ENCODE measurements at regions not wholly inside any gene's neighbourhood (a gene's known extent, or its start where the extent isn't known, plus 50 kb on each side); places are given as distances from the start of the nearest gene placed in this dataset.

- DNase-seq (ENCODE audit: low read depth, low spot score), result no peak
- Histone ChIP-seq H3K4me3 (no peak overlapping the region), H3K36me3 (ENCODE audit: insufficient read depth, low read length) (no peaks in the 10 kb centered on the region), H3K9ac (ENCODE audit: insufficient read length) (no peak overlapping the region), H3K27ac (no peak overlapping the region), H3K9me3 (ENCODE audit: low read depth, low read length) (no peaks in the 10 kb centered on the region)
- TF ChIP-seq EZH2 (IDR thresholded peaks at IDR 0.05) (no peak), POLR2AphosphoS5 (IDR thresholded peaks at IDR 0.05; ENCODE audit: borderline replicate concordance, low read depth, low read length) (no peak), FOXP2 (optimal IDR thresholded peaks at IDR 0.05; ENCODE audit: control extremely low read depth, extremely low read length, insufficient read depth) (no peak)
Observed at GRCh38 chr11:19315511-19315910, 74.8 kb upstream of the E2F8 start.

DNA sequence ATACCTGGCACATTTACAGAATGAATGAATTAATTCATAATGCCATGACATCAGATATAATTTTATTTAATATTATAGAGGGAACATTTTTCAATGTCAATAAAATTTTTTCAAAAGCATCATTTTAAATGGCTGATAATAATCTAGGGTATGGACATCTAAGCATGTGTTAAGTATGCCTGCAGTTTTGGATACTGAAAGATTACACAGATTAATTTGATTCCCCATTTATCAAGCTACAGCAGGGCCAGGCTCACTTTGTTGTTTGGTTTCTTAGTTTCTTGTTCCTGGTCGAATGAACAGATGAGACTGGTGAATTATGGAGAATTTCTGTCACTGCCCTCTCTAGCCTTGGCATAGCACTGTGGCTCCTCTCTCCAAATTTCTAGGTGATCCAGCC is 72.4 kb upstream of the E2F8 start:
- Histone ChIP-seq H3K9me3 (ENCODE audit: low read depth, low read length) (no peaks in the 10 kb centered on the region), H3K9ac (ENCODE audit: insufficient read length) (no peak overlapping the region), H3K27ac (no peak overlapping the region), H3K36me3 (ENCODE audit: insufficient read depth, low read length) (no peaks in the 10 kb centered on the region), H3K4me3 (no peak overlapping the region)
- TF ChIP-seq FOXP2 (optimal IDR thresholded peaks at IDR 0.05; ENCODE audit: control extremely low read depth, extremely low read length, insufficient read depth), result no peak
- TF ChIP-seq POLR2AphosphoS5 (IDR thresholded peaks at IDR 0.05; ENCODE audit: borderline replicate concordance, low read depth, low read length), result no peak
- TF ChIP-seq EZH2 (IDR thresholded peaks at IDR 0.05), result no peak
- DNase-seq (ENCODE audit: low read depth, low spot score), result no peak

GRCh38 chr11:19311308-19312030 is 70.7 kb upstream of the E2F8 start:
- TF ChIP-seq EZH2 (IDR thresholded peaks at IDR 0.05) (no peak), POLR2AphosphoS5 (IDR thresholded peaks at IDR 0.05; ENCODE audit: borderline replicate concordance, low read depth, low read length) (no peak), FOXP2 (optimal IDR thresholded peaks at IDR 0.05; ENCODE audit: control extremely low read depth, extremely low read length, insufficient read depth) (no peak)
- H3K9me3 ChIP-seq (ENCODE audit: low read depth, low read length), result no peaks in the 10 kb centered on the region
- no peak overlapping the region for H3K9ac ChIP-seq (ENCODE audit: insufficient read length)
- DNase-seq (ENCODE audit: low read depth, low spot score), result no peak
- no peak overlapping the region for H3K27ac ChIP-seq
- no peak overlapping the region for H3K4me3 ChIP-seq
- no peaks in the 10 kb centered on the region for H3K36me3 ChIP-seq (ENCODE audit: insufficient read depth, low read length)

DNA sequence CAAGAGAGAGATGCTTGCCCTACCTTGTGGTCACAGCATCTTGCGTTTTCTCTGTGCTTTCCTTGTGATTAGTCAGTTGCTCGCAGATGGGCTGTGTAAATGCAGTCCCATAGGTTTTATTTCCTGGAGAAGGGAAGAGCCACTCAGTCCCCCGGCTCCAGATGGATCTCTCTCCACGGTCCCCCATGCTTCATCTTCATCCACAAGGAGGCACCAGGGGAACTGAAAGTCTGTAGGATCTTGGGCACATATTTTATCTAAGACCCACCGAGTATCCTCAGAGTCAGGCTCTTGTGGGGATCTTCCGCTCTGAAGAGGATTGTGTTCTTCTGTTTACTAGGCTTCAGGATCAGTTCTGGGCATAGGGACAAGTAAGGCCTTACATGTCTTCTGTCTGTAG is 66.8 kb upstream of the E2F8 start:
- no peak overlapping the region for H3K27ac ChIP-seq
- no peaks in the 10 kb centered on the region for H3K9me3 ChIP-seq (ENCODE audit: low read depth, low read length)
- no peak overlapping the region for H3K9ac ChIP-seq (ENCODE audit: insufficient read length)
- no peaks in the 10 kb centered on the region for H3K36me3 ChIP-seq (ENCODE audit: insufficient read depth, low read length)
- no peak overlapping the region for H3K4me3 ChIP-seq
- TF ChIP-seq EZH2 (IDR thresholded peaks at IDR 0.05) (no peak), FOXP2 (optimal IDR thresholded peaks at IDR 0.05; ENCODE audit: control extremely low read depth, extremely low read length, insufficient read depth) (no peak)
- DNase-seq (ENCODE audit: low read depth, low spot score), result no peak

GRCh38 chr11:19306179-19306944 is 65.6 kb upstream of the E2F8 start:
- Histone ChIP-seq H3K27ac (no peak overlapping the region), H3K36me3 (ENCODE audit: insufficient read depth, low read length) (no peaks in the 10 kb centered on the region), H3K4me3 (no peak overlapping the region), H3K9ac (ENCODE audit: insufficient read length) (no peak overlapping the region), H3K9me3 (ENCODE audit: low read depth, low read length) (no peaks in the 10 kb centered on the region)
- TF ChIP-seq FOXP2 (optimal IDR thresholded peaks at IDR 0.05; ENCODE audit: control extremely low read depth, extremely low read length, insufficient read depth), result no peak
- TF ChIP-seq EZH2 (IDR thresholded peaks at IDR 0.05), result no peak
- TF ChIP-seq POLR2AphosphoS5 (IDR thresholded peaks at IDR 0.05; ENCODE audit: borderline replicate concordance, low read depth, low read length), result no peak
- no peak for DNase-seq (ENCODE audit: low read depth, low spot score)

GRCh38 chr11:19301361-19301760 is 60.6 kb upstream of the E2F8 start:
- Histone ChIP-seq H3K9ac (ENCODE audit: insufficient read length) (no peak overlapping the region), H3K27ac (no peak overlapping the region), H3K4me3 (no peak overlapping the region), H3K9me3 (ENCODE audit: low read depth, low read length) (no peaks in the 10 kb centered on the region), H3K36me3 (ENCODE audit: insufficient read depth, low read length) (no peaks in the 10 kb centered on the region)
- TF ChIP-seq EZH2 (IDR thresholded peaks at IDR 0.05) (no peak), POLR2AphosphoS5 (IDR thresholded peaks at IDR 0.05; ENCODE audit: borderline replicate concordance, low read depth, low read length) (no peak), FOXP2 (optimal IDR thresholded peaks at IDR 0.05; ENCODE audit: control extremely low read depth, extremely low read length, insufficient read depth) (no peak)
- DNase-seq (ENCODE audit: low read depth, low spot score), result no peak

DNA sequence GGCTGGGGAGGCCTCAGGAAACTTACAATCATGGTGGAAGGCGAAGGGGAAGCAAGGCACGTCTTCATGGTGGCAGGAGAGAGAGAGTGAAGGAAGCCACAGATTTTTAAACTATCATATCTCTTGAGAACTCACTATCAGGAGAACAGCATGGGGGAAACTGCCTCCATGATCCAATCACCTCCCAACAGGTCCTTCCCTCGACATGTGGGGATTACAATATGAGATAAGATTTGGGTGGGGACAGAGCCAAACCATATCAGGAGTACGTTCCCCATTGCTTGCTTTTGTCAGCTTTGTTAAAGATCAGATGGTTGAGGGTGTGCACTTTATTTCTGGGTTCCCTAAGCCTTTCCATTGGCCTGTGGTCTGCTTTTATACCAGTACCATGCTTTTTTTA is 53.7 kb upstream of the E2F8 start:
- no peaks in the 10 kb centered on the region for H3K36me3 ChIP-seq (ENCODE audit: insufficient read depth, low read length)
- no peak overlapping the region for H3K27ac ChIP-seq
- H3K4me3 ChIP-seq, result no peak overlapping the region
- no peak for DNase-seq (ENCODE audit: low read depth, low spot score)
- no peaks in the 10 kb centered on the region for H3K9me3 ChIP-seq (ENCODE audit: low read depth, low read length)
- TF ChIP-seq FOXP2 (optimal IDR thresholded peaks at IDR 0.05; ENCODE audit: control extremely low read depth, extremely low read length, insufficient read depth) (no peak), EZH2 (IDR thresholded peaks at IDR 0.05) (no peak), POLR2AphosphoS5 (IDR thresholded peaks at IDR 0.05; ENCODE audit: borderline replicate concordance, low read depth, low read length) (no peak)
- no peak overlapping the region for H3K9ac ChIP-seq (ENCODE audit: insufficient read length)

- no peak for DNase-seq (ENCODE audit: low read depth, low spot score)
- TF ChIP-seq FOXP2 (optimal IDR thresholded peaks at IDR 0.05; ENCODE audit: control extremely low read depth, extremely low read length, insufficient read depth) (no peak), POLR2AphosphoS5 (IDR thresholded peaks at IDR 0.05; ENCODE audit: borderline replicate concordance, low read depth, low read length) (no peak), EZH2 (IDR thresholded peaks at IDR 0.05) (no peak)
- Histone ChIP-seq H3K4me3 (no peak overlapping the region), H3K36me3 (ENCODE audit: insufficient read depth, low read length) (no peaks in the 10 kb centered on the region), H3K9me3 (ENCODE audit: low read depth, low read length) (no peaks in the 10 kb centered on the region), H3K27ac (no peak overlapping the region), H3K9ac (ENCODE audit: insufficient read length) (no peak overlapping the region)
Observed at GRCh38 chr11:19291064-19291463, 50.3 kb upstream of the E2F8 start.
